ENCODE measurements at regions not wholly inside any gene's neighbourhood (a gene's known extent, or its start where the extent isn't known, plus 50 kb on each side); places are given as distances from the start of the nearest gene placed in this dataset.

- DNase-seq, result no peak
Observed at GRCh38 chr11:106608677-106609076, 409.6 kb downstream of the GUCY1A2 start.

- no peak for DNase-seq
Observed at GRCh38 chr11:106614262-106614661, 404.0 kb downstream of the GUCY1A2 start.

GRCh38 chr11:106619320-106619990, 398.8 kb downstream of the GUCY1A2 start:
- no peak for DNase-seq

GRCh38 chr11:106621484-106621883, 396.8 kb downstream of the GUCY1A2 start:
- no peak for DNase-seq

All from NCI-H1417 (cell line).